A549 (cell line): ENCODE measurements at regions not wholly inside any gene's neighbourhood (a gene's known extent, or its start where the extent isn't known, plus 50 kb on each side); places are given as distances from the start of the nearest gene placed in this dataset.

Experiments used
- ATAC-seq, 2 experiments: fragments of 200-7000 bp in 1 of 2; fragments of >200 bp in 1 of 2; cut with Nextera tagmentation in 1 of 2; cut with Tn5 transposase in 1 of 2; 3 replicates each; pipeline versions ENCODE4 v1.8.0 to v1.9.1; 2018 to 2020; ENCODE audit warnings: mild to moderate bottlenecking in 1 of 2, moderate library complexity in 1 of 2
- CTCF ChIA-PET: fragments of 300-600 bp; sonication (Branson Sonifier 250); formaldehyde crosslinking; extraction: SDS; loops from one replicate; lab custom pipeline; 2021; ENCODE audit warnings: antibody characterized with exemption, inconsistent platforms; lab: Yijun Ruan, JAX
- POLR2A ChIA-PET: fragments of 350-600 bp; formaldehyde crosslinking; extraction: SDS; loops from one replicate; lab custom pipeline; 2021; ENCODE audit warnings: antibody characterized with exemption, inconsistent platforms; lab: Yijun Ruan, JAX
- DNase-seq, 2 experiments: peaks; one replicate each; pipeline versions ENCODE4 v3.0.0 to v3.0.0-alpha.2; 2011 to 2016; ENCODE audit warnings: low read depth in 1 of 2, low spot score in 1 of 2
- FAIRE-seq: peaks from 2 replicates; lab custom pipeline; 2011; peaks lifted over from hg19 to GRCh38; lab: Jason Lieb, UNC
- H3K27ac ChIP-seq, 2 experiments: fragments of >200 bp; sonication (Bioruptor Twin); formaldehyde crosslinking; 3 replicates each; pipeline ENCODE4 v1.5.1; 2016 to 2017
- H3K4me1 ChIP-seq: fragments of >200 bp; sonication (Bioruptor Twin); formaldehyde crosslinking; 3 replicates; pipeline ENCODE4 v1.6.1; 2016
- H3K4me2 ChIP-seq: fragments of >200 bp; sonication (Bioruptor Twin); formaldehyde crosslinking; 3 replicates; pipeline ENCODE4 v1.6.1; 2016
- H3K4me3 ChIP-seq: fragments of >200 bp; sonication (Bioruptor Twin); formaldehyde crosslinking; 3 replicates; pipeline ENCODE4 v1.5.1; 2016
- H3K9me3 ChIP-seq: fragments of >200 bp; sonication (Bioruptor Twin); formaldehyde crosslinking; 3 replicates; pipeline ENCODE4 v1.6.1; 2016
- BHLHE40 ChIP-seq: IDR thresholded peaks from 2 replicates; pipeline ENCODE4 v1.6.1; 2012; ENCODE audit warnings: low read depth, low read length, inconsistent platforms
- CHD2 ChIP-seq: fragments of 150-350 bp; IDR thresholded peaks from 2 replicates; pipeline ENCODE4 v1.6.1; 2014; ENCODE audit warnings: low read length; ENCODE audit not compliant: partially characterized antibody
- CHD4 ChIP-seq: fragments of 200-600 bp; sonication (generic); IDR thresholded peaks from 2 replicates; pipeline ENCODE4 v1.6.1; 2016; ENCODE audit warnings: antibody characterized with exemption, mild to moderate bottlenecking, borderline replicate concordance
- EHF ChIP-seq: fragments of 250-450 bp; sonication (Bioruptor Pico); IDR thresholded peaks from 2 replicates; pipeline ENCODE4 v1.5.0; 2020; ENCODE audit warnings: mild to moderate bottlenecking
- ESRRA ChIP-seq: fragments of 150-350 bp; IDR thresholded peaks from 2 replicates; pipeline ENCODE4 v1.6.1; 2014; ENCODE audit warnings: mild to moderate bottlenecking, low read length, borderline replicate concordance
- FOXS1 ChIP-seq: fragments of 250-450 bp; sonication (Bioruptor Pico); IDR thresholded peaks from 2 replicates; pipeline ENCODE4 v1.5.0; 2020; ENCODE audit warnings: mild to moderate bottlenecking, moderate library complexity
- HDAC2 ChIP-seq: fragments of 200-600 bp; sonication (generic); IDR thresholded peaks from 2 replicates; pipeline ENCODE4 v1.6.1; 2016
- HOXB13 ChIP-seq: fragments of 250-450 bp; sonication (Bioruptor Pico); IDR thresholded peaks from 2 replicates; pipeline ENCODE4 v1.5.0; 2020; ENCODE audit warnings: low read depth, mild to moderate bottlenecking, moderate library complexity
- HOXB5 ChIP-seq: fragments of 250-450 bp; sonication (Bioruptor Pico); IDR thresholded peaks from 2 replicates; pipeline ENCODE4 v1.5.0; 2020; ENCODE audit warnings: mild to moderate bottlenecking, moderate library complexity
- JUNB ChIP-seq: fragments of >200 bp; sonication (Bioruptor Twin); formaldehyde crosslinking; IDR thresholded peaks from 2 replicates; pipeline ENCODE4 v1.6.1; 2016
- KDM5A ChIP-seq: fragments of 200-600 bp; sonication (generic); IDR thresholded peaks from 2 replicates; pipeline ENCODE4 v1.6.1; 2016; ENCODE audit warnings: antibody characterized with exemption, mild to moderate bottlenecking
- MYC ChIP-seq: IDR thresholded peaks from 2 replicates; pipeline ENCODE4 v1.6.1; 2012; ENCODE audit warnings: mild to moderate bottlenecking, inconsistent platforms, low read length, improper control_type of control experiment, borderline replicate concordance
- NFE2L2 ChIP-seq: fragments of 150-350 bp; conservative IDR thresholded peaks from 2 replicates; pipeline ENCODE4 v1.6.1; 2014; ENCODE audit warnings: low read length
- POLR2A ChIP-seq: IDR thresholded peaks from 2 replicates; pipeline ENCODE4 v1.6.1; 2012; ENCODE audit warnings: mild to moderate bottlenecking, low read length
- POLR2AphosphoS2 ChIP-seq: conservative IDR thresholded peaks from 2 replicates; pipeline ENCODE4 v1.6.1; 2012; ENCODE audit warnings: low read length, improper control_type of control experiment, inconsistent platforms
- RAD21 ChIP-seq, 2 experiments: fragments of >200 bp in 1 of 2; sonication (Bioruptor Twin) in 1 of 2; formaldehyde crosslinking in 1 of 2; IDR thresholded peaks in 1 of 2; conservative IDR thresholded peaks in 1 of 2; 2 replicates in 1 of 2; 3 replicates in 1 of 2; pipeline ENCODE4 v1.6.1; 2012 to 2018; ENCODE audit warnings: inconsistent platforms in 1 of 2
- SMC3 ChIP-seq: fragments of >200 bp; sonication (Bioruptor Twin); formaldehyde crosslinking; IDR thresholded peaks from 3 replicates; pipeline ENCODE4 v1.6.1; 2018; ENCODE audit warnings: inconsistent platforms
- ZFP36 ChIP-seq: fragments of 450-650 bp; IDR thresholded peaks from 2 replicates; pipeline ENCODE4 v1.6.1; 2014; ENCODE audit warnings: borderline replicate concordance; ENCODE audit not compliant: partially characterized antibody
- ZNF302 ChIP-seq: fragments of 250-450 bp; sonication (Bioruptor Pico); IDR thresholded peaks from 2 replicates; pipeline ENCODE4 v1.9.0; 2021; ENCODE audit warnings: inconsistent platforms, mild to moderate bottlenecking, moderate library complexity
- ZSCAN20 ChIP-seq: fragments of 250-450 bp; sonication (Bioruptor Pico); IDR thresholded peaks from 2 replicates; pipeline ENCODE4 v1.8.0; 2022; ENCODE audit warnings: mild to moderate bottlenecking, moderate library complexity
- WGBS: methylation state at CpG from one replicate; pipeline ENCODE4 v1.1.6; 2017; ENCODE audit errors: missing lambda C conversion rate; 5-methylcytosine and 5-hydroxymethylcytosine counted together
- TF ChIP-seq, protein P1 (sequence below): fragments of 250-450 bp; sonication (Bioruptor Pico); IDR thresholded peaks from 2 replicates; pipeline ENCODE4 v1.5.0; 2020; ENCODE audit warnings: low read depth, mild to moderate bottlenecking, moderate library complexity
- TF ChIP-seq, protein P2 (sequence below): IDR thresholded peaks from 2 replicates; pipeline ENCODE4 v1.6.1; 2012
- TF ChIP-seq, protein P3 (sequence below): fragments of >200 bp; sonication (Bioruptor Twin); formaldehyde crosslinking; IDR thresholded peaks from 2 replicates; pipeline ENCODE4 v1.6.1; 2016
- TF ChIP-seq, protein P4 (sequence below): fragments of 200-600 bp; sonication (generic); IDR thresholded peaks from 2 replicates; pipeline ENCODE4 v1.6.1; 2016; ENCODE audit warnings: antibody characterized with exemption, mild to moderate bottlenecking, moderate library complexity
- TF ChIP-seq, protein P5 (sequence below): fragments of >200 bp; sonication (Bioruptor Twin); formaldehyde crosslinking; IDR thresholded peaks from 3 replicates; pipeline ENCODE4 v1.5.1; 2016
- TF ChIP-seq, protein P6 (sequence below): fragments of 450-650 bp; IDR thresholded peaks from 2 replicates; pipeline ENCODE4 v1.6.1; 2014; ENCODE audit warnings: antibody characterized with exemption

DNA sequence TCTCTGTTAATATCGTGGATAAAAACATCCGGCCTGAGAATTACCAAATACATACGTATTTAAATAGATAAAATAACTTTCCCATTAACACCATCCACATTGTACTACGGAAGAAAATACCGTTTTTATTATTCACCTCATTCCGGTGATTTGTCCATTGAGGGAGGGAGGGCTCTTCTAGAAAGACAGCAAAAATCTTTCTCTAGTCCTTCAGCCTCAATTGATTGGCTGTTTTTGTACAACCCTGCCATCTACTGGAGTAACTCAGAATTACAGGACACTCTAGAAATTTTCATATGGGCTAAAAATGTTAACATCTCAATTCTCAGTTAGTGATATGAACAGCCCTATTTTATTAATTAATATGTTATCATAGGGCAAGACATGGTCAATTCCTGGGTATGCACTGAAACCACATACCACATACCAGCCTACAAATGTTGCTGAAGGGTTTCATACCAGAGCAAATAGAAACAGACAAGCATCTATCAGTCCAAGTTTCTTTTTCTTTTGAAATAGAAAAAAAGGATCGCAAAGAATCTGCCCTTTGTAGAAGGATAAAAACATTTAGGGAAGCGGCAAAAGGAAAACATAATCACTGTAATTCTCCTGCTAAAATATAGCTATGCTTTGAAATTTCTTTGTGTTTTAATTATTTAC, 55.8 kb upstream of the CDCA7L start:
- peak; percentile 71 to 83; a peak in 5 of 6 replicates for ATAC-seq
- FAIRE-seq: peak; percentile 39
- peaks cover 4% of the 10 kb centered on the region; the same call in 1 of the 3 replicates for H3K4me1 ChIP-seq
- ChIA-PET POLR2A (no interaction called here), CTCF (interaction anchor here (0.6 to 2.2 kb wide), 28 partner anchors 8 to 1224 kb away, joined by 3 to 10 read pairs (median 4); no protein-coding TSS in a partner anchor)
- TF ChIP-seq, protein P1, sequence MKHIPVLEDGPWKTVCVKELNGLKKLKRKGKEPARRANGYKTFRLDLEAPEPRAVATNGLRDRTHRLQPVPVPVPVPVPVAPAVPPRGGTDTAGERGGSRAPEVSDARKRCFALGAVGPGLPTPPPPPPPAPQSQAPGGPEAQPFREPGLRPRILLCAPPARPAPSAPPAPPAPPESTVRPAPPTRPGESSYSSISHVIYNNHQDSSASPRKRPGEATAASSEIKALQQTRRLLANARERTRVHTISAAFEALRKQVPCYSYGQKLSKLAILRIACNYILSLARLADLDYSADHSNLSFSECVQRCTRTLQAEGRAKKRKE: no peak
- TF ChIP-seq ZFP36 (no peak), KDM5A (no peak), POLR2A (no peak), HOXB13 (CRISPR knock-in tag) (no peak), FOXS1 (CRISPR knock-in tag) (no peak), ZSCAN20 (CRISPR knock-in tag) (no peak), HDAC2 (no peak), POLR2AphosphoS2 (no peak), RAD21 (conservative IDR thresholded peaks at IDR 0.05 in 1 of 2, IDR thresholded peaks at IDR 0.05 in 1 of 2) (peak; percentile 79 to 85), CHD4 (no peak), SMC3 (peak; percentile 71), ZNF302 (CRISPR knock-in tag) (no peak), CHD2 (no peak), MYC (no peak), NFE2L2 (no peak), ESRRA (no peak), EHF (CRISPR knock-in tag) (no peak), HOXB5 (CRISPR knock-in tag) (no peak), BHLHE40 (no peak), JUNB (no peak)
- TF ChIP-seq, protein P2, sequence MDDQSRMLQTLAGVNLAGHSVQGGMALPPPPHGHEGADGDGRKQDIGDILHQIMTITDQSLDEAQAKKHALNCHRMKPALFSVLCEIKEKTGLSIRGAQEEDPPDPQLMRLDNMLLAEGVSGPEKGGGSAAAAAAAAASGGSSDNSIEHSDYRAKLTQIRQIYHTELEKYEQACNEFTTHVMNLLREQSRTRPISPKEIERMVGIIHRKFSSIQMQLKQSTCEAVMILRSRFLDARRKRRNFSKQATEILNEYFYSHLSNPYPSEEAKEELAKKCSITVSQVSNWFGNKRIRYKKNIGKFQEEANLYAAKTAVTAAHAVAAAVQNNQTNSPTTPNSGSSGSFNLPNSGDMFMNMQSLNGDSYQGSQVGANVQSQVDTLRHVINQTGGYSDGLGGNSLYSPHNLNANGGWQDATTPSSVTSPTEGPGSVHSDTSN: no peak
- TF ChIP-seq, protein P3, sequence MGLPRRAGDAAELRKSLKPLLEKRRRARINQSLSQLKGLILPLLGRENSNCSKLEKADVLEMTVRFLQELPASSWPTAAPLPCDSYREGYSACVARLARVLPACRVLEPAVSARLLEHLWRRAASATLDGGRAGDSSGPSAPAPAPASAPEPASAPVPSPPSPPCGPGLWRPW: no peak
- TF ChIP-seq, protein P4, sequence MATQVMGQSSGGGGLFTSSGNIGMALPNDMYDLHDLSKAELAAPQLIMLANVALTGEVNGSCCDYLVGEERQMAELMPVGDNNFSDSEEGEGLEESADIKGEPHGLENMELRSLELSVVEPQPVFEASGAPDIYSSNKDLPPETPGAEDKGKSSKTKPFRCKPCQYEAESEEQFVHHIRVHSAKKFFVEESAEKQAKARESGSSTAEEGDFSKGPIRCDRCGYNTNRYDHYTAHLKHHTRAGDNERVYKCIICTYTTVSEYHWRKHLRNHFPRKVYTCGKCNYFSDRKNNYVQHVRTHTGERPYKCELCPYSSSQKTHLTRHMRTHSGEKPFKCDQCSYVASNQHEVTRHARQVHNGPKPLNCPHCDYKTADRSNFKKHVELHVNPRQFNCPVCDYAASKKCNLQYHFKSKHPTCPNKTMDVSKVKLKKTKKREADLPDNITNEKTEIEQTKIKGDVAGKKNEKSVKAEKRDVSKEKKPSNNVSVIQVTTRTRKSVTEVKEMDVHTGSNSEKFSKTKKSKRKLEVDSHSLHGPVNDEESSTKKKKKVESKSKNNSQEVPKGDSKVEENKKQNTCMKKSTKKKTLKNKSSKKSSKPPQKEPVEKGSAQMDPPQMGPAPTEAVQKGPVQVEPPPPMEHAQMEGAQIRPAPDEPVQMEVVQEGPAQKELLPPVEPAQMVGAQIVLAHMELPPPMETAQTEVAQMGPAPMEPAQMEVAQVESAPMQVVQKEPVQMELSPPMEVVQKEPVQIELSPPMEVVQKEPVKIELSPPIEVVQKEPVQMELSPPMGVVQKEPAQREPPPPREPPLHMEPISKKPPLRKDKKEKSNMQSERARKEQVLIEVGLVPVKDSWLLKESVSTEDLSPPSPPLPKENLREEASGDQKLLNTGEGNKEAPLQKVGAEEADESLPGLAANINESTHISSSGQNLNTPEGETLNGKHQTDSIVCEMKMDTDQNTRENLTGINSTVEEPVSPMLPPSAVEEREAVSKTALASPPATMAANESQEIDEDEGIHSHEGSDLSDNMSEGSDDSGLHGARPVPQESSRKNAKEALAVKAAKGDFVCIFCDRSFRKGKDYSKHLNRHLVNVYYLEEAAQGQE: no peak
- TF ChIP-seq, protein P5, sequence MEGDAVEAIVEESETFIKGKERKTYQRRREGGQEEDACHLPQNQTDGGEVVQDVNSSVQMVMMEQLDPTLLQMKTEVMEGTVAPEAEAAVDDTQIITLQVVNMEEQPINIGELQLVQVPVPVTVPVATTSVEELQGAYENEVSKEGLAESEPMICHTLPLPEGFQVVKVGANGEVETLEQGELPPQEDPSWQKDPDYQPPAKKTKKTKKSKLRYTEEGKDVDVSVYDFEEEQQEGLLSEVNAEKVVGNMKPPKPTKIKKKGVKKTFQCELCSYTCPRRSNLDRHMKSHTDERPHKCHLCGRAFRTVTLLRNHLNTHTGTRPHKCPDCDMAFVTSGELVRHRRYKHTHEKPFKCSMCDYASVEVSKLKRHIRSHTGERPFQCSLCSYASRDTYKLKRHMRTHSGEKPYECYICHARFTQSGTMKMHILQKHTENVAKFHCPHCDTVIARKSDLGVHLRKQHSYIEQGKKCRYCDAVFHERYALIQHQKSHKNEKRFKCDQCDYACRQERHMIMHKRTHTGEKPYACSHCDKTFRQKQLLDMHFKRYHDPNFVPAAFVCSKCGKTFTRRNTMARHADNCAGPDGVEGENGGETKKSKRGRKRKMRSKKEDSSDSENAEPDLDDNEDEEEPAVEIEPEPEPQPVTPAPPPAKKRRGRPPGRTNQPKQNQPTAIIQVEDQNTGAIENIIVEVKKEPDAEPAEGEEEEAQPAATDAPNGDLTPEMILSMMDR: peak; percentile 75
- TF ChIP-seq, protein P6, sequence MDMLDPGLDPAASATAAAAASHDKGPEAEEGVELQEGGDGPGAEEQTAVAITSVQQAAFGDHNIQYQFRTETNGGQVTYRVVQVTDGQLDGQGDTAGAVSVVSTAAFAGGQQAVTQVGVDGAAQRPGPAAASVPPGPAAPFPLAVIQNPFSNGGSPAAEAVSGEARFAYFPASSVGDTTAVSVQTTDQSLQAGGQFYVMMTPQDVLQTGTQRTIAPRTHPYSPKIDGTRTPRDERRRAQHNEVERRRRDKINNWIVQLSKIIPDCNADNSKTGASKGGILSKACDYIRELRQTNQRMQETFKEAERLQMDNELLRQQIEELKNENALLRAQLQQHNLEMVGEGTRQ: no peak
- no peaks in the 10 kb centered on the region for H3K9me3 ChIP-seq
- no peak overlapping the region for H3K27ac ChIP-seq
- 14% methylated on average over 8 of the region's 8 CpGs for WGBS
- peak overlapping the region; percentile 16; the same call in 1 of the 3 replicates for H3K4me3 ChIP-seq
- peak; percentile 44 to 72 for DNase-seq
- peak overlapping the region; percentile 65 for H3K4me2 ChIP-seq
